ENCODE measurements at regions not wholly inside any gene's neighbourhood (a gene's known extent, or its start where the extent isn't known, plus 50 kb on each side); places are given as distances from the start of the nearest gene placed in this dataset.

GRCh38 chr5:167831754-167832504, 459.5 kb upstream of the WWC1 start:
- no peak overlapping the region for H3K9ac ChIP-seq (ENCODE audit: low read length)
- no peaks in the 10 kb centered on the region for H3F3A ChIP-seq (ENCODE audit: insufficient read depth)
- no peaks in the 10 kb centered on the region for H3K79me2 ChIP-seq (ENCODE audit: insufficient read depth, low read length)
- H3K4me2 ChIP-seq (ENCODE audit: low read depth, low read length, poor library complexity, severe bottlenecking), result no peak overlapping the region
- H3K36me3 ChIP-seq (ENCODE audit: low read length), result no peaks in the 10 kb centered on the region
- TF ChIP-seq CTCF (IDR thresholded peaks at IDR 0.05; ENCODE audit: insufficient read depth, low read length, poor library complexity, severe bottlenecking), result no peak
- TF ChIP-seq EZH2phosphoT487 (conservative IDR thresholded peaks at IDR 0.05; ENCODE audit: low read length), result no peak
- H2AFZ ChIP-seq (ENCODE audit: low read depth, low read length, severe bottlenecking), result no peak overlapping the region
- no peaks in the 10 kb centered on the region for H3K9me2 ChIP-seq (replicated peaks; ENCODE audit: insufficient read depth, low read length)
- H3K27ac ChIP-seq (ENCODE audit: low read depth, low read length), result no peak overlapping the region
- H3K27me3 ChIP-seq (ENCODE audit: low read length), result no peaks in the 10 kb centered on the region
- no peaks in the 10 kb centered on the region for H4K20me1 ChIP-seq (ENCODE audit: low read depth, low read length)
- H3K9me3 ChIP-seq (ENCODE audit: insufficient read depth, low read length), result no peaks in the 10 kb centered on the region
- no peak overlapping the region for H3K4me3 ChIP-seq (ENCODE audit: insufficient read depth, low read length, poor library complexity, severe bottlenecking)

- H2AFZ ChIP-seq (ENCODE audit: low read depth, low read length, severe bottlenecking), result no peak overlapping the region
- H3K27ac ChIP-seq (ENCODE audit: low read depth, low read length), result no peak overlapping the region
- H3F3A ChIP-seq (ENCODE audit: insufficient read depth), result no peaks in the 10 kb centered on the region
- H3K27me3 ChIP-seq (ENCODE audit: low read length), result no peaks in the 10 kb centered on the region
- no peaks in the 10 kb centered on the region for H3K9me2 ChIP-seq (replicated peaks; ENCODE audit: insufficient read depth, low read length)
- H4K20me1 ChIP-seq (ENCODE audit: low read depth, low read length), result no peaks in the 10 kb centered on the region
- TF ChIP-seq EZH2phosphoT487 (conservative IDR thresholded peaks at IDR 0.05; ENCODE audit: low read length) (no peak), CTCF (IDR thresholded peaks at IDR 0.05; ENCODE audit: insufficient read depth, low read length, poor library complexity, severe bottlenecking) (no peak)
- no peak overlapping the region for H3K4me3 ChIP-seq (ENCODE audit: insufficient read depth, low read length, poor library complexity, severe bottlenecking)
- no peaks in the 10 kb centered on the region for H3K79me2 ChIP-seq (ENCODE audit: insufficient read depth, low read length)
- H3K4me2 ChIP-seq (ENCODE audit: low read depth, low read length, poor library complexity, severe bottlenecking), result no peak overlapping the region
- H3K36me3 ChIP-seq (ENCODE audit: low read length), result no peaks in the 10 kb centered on the region
- no peak overlapping the region for H3K9ac ChIP-seq (ENCODE audit: low read length)
- no peaks in the 10 kb centered on the region for H3K9me3 ChIP-seq (ENCODE audit: insufficient read depth, low read length)
Measured at GRCh38 chr5:167832609-167833008, 458.8 kb upstream of the WWC1 start.

GRCh38 chr5:167833456-167833855, 458.0 kb upstream of the WWC1 start:
- H3K9me2 ChIP-seq (replicated peaks; ENCODE audit: insufficient read depth, low read length), result no peaks in the 10 kb centered on the region
- H3K4me2 ChIP-seq (ENCODE audit: low read depth, low read length, poor library complexity, severe bottlenecking), result no peak overlapping the region
- no peaks in the 10 kb centered on the region for H3K27me3 ChIP-seq (ENCODE audit: low read length)
- TF ChIP-seq CTCF (IDR thresholded peaks at IDR 0.05; ENCODE audit: insufficient read depth, low read length, poor library complexity, severe bottlenecking), result no peak
- no peak for TF ChIP-seq EZH2phosphoT487 (conservative IDR thresholded peaks at IDR 0.05; ENCODE audit: low read length)
- H3K79me2 ChIP-seq (ENCODE audit: insufficient read depth, low read length), result no peaks in the 10 kb centered on the region
- no peaks in the 10 kb centered on the region for H4K20me1 ChIP-seq (ENCODE audit: low read depth, low read length)
- H3K36me3 ChIP-seq (ENCODE audit: low read length), result no peaks in the 10 kb centered on the region
- H3K9ac ChIP-seq (ENCODE audit: low read length), result no peak overlapping the region
- H3F3A ChIP-seq (ENCODE audit: insufficient read depth), result no peaks in the 10 kb centered on the region
- H3K27ac ChIP-seq (ENCODE audit: low read depth, low read length), result no peak overlapping the region
- no peak overlapping the region for H3K4me3 ChIP-seq (ENCODE audit: insufficient read depth, low read length, poor library complexity, severe bottlenecking)
- no peak overlapping the region for H2AFZ ChIP-seq (ENCODE audit: low read depth, low read length, severe bottlenecking)
- H3K9me3 ChIP-seq (ENCODE audit: insufficient read depth, low read length), result no peaks in the 10 kb centered on the region

All from SU-DHL-6 (cell line).